Islet of Langerhans (tissue), 1 donor: ENCODE measurements at regions not wholly inside any gene's neighbourhood (a gene's known extent, or its start where the extent isn't known, plus 50 kb on each side); places are given as distances from the start of the nearest gene placed in this dataset.

ENCODE experiments used
- FAIRE-seq: peaks from one replicate; lab custom pipeline; 2011; peaks lifted over from hg19 to GRCh38; lab: Jason Lieb, UNC

DNA sequence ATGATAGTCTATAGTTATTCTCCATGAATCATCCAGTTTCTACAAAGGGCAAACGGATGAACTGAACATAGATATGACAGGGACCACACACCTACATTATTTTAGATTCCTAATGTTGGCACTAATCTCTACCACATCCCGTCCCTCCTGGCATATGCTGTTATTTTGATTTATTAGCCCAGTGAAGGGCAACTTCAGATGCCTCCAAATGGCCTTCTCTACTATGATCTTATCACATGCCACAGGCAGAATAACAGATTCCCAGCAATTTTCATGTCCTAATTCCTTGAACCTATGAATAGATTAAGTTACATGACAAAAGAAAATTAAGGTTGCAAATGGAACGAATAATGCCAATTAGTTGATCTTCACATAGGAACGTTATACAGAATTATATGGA, 474.7 kb downstream of the ANKRD7 start:
- no peak for FAIRE-seq

DNA sequence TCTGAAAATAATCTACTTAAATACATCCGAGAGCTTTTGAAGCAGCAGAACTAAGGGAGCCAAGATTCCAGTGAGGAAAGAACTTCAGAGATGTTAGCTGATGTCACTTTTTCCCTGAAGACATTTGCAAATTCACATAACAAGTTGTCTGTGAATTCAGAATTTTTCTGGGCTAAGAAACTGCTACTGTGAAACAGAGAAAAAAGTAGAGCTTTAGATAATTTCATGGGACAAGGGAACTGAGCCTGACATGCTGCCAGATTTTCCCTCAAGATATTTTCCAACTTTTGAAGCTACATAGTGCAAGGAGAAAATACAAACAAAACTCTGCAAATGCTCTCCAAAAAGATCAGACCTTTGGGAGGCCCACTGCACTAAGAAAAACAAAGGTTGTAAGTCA, 484.2 kb downstream of the ANKRD7 start:
- FAIRE-seq = no peak

DNA sequence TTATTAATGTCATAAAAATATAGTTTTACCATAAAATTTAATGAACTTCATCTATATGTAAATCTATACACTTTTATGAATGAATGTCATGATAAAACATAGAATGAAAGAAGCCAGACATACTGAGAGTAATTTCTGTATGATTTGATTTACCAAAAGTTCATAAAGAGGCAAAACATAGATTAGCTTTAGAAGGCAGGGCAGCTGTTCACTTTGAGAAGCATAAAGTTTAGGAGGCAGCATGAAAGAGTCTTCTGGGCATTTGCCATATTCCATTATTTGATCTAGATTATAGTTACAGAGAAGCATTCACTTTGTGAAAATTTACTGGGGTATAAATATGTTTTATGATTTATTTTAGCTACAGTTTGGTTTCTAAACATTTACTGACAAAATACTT, 487.2 kb downstream of the ANKRD7 start:
- no peak for FAIRE-seq

DNA sequence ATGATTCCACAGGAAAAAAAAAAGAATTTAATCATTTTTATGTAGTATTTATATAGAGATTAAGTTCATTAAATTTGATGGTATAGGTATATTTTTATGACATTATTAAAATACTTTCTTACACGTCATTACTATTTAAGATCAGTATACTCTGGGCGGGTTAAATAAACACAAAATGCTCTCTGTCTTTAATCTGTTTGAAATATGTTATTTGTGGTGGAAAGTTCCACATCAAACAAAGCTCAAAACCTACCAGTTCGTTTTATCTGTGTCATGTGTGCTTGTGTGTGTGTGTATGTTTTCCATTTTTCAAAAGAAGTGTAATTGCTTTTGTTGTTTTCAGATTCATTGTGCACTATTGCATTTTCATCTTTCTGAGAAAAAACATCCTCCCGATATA, 488.5 kb downstream of the ANKRD7 start:
- FAIRE-seq = no peak

DNA sequence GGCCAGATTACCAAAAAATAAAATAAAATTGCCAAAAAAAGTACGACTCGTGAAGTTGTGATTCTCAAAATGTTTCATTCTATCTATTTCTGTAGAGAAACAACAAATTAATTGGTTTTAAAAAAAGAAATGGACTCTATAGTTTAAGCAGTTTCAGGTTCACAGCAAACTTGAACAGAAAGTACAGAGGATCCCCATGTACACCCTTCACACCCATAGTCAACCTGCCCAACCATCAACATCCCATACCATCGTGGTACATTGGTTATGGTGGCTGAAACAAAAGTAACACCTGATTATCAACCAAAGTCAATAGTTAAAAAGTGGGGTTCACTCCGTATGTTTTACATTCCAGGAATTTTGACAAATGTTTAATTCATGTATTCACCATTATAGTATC, 496.1 kb downstream of the ANKRD7 start:
- FAIRE-seq = no peak

DNA sequence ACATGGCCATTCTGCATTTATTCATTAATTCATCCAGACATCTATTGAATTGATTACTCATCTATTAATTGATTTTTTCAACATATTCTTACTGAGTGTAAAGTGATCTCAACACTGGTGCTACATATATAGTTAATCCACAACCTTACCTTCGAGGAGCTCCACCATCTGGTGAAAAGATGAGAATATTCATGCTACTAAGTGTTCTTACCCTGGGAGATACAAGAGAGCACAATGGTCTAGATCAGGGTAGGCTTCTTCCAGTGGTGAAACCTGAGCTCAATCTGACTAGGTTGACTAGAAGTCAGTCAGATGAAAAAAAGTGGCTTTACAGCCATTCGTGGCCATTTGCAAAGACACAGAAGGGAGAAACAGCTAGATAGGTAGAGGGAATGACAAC, 507.4 kb downstream of the ANKRD7 start:
- FAIRE-seq = no peak

DNA sequence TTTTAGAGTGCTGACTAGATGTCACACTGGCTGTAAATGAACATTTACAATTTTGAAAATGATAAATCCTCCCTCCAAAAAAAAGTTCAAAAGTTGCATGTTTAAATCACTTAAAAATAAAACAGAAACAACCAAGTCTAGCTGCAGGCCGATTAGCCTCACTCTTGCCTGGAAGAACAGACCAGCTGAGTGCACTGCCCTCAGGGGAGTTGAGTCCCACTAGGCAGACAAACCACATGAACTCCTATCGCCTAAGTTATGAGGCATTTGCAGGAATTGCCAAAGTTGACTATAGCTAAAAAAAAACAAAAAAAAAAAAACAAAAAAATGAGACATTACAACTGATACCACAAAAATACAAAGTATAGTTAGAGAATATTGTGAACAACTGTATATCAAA, 510.0 kb downstream of the ANKRD7 start:
- FAIRE-seq = no peak

DNA sequence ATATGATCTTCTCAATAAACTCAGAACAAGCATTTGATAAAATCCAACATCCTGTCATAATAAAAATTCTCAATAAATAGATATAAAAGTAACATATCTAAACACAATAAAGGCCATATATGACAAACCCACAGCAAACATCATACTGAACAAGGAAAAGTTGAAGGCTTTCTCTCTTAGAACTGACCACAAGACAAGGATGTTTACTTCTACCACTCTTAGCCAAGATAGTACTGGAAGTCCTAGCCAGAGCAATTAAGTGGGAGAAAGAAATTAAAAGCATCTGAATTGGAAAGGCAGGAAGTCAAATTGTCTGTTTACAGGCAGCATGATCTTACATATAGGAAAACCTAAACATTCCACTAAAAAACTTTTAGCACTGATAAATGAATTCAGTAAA, 510.9 kb downstream of the ANKRD7 start:
- FAIRE-seq = no peak

DNA sequence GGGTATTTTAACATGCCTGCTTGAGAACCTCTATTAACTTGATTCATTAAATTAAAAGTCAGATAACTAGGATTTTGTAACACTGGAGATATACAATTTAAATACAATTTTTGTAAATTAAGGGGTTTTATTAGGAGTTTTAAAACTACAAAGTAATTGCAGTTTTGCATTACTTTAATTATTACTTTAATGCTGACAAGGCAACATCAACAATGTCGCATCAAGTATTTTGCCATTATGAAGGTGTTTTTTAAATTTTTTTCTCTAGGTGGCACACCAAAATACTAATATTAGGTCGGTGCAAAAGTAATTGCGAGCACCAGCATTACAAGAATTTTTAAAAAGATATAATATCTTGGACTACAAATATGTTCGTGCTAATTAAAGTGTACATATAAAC, 513.4 kb downstream of the ANKRD7 start:
- no peak for FAIRE-seq

DNA sequence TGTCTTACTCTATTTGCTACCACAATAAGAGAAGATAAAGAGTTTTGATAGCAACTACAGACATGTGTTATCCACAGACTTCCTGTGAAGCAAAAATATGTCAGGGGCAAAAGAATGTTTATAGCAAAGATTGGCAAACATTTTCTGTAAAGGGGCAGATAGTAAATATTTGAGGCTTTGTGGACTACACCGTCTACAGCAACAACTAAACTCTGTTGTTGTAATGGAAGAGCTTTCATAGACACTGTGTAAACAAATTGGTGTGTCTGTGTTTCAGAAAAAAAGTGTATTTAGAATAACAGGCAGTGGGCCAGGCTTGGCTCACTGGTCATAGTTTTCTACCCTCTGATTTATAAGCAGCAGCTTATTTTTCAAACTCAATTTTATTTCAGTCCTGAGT, 521.4 kb downstream of the ANKRD7 start:
- FAIRE-seq = no peak

DNA sequence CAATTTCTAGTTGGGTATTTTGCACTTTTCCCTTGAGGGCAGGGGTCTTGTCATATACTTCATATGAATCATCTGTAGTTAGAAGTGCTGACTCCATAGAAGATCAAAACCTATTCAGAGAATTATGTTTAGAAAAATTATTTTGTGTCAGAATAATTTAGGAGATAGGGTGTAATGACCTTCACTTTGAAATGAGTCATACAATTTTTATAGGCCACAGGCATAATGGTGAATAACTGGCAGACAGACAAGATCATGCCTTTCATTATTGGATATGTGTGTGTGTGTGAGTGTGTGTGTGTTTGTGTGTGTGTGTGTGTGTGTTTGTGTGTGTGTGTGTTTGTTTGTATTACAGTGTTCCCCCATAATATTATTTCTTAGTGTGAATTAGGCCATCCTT, 523.0 kb downstream of the ANKRD7 start:
- no peak for FAIRE-seq

DNA sequence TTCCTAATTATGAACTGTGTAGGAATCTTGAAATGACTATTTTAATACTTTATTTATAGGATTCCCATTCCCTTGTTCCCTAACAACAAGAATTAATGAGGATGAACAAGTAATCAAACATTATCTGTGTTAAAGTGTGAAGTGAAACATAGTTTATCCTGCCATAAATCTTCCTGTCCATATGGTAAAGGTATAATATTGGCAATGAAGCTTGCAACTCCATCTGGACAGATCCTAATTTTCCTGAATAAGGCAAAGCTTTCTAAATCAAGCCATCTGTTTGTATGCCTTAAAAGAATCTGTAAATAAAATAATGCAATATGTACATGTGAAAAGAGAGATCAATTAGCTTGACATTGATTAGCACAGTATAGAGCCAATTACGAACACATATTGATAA, 529.0 kb downstream of the ANKRD7 start:
- no peak for FAIRE-seq

DNA sequence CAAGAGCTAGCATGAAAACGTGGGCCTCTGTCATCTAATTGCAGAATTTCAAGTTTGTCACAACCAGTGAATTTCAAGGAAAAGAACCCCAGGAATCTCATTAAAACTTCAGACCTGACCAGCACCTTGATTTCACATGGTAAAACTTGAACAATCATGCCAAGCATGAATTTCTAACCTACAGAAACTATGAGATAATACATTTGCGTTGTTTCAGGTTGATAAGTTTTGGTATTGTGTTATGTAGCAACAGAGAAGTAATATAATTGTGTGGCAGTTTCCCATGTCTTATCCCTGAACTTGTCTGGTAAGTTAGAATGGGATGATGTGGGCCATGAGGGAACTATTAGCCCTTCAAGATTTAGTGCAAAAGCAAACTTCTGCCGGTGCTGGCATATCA, 530.1 kb downstream of the ANKRD7 start:
- FAIRE-seq = no peak

DNA sequence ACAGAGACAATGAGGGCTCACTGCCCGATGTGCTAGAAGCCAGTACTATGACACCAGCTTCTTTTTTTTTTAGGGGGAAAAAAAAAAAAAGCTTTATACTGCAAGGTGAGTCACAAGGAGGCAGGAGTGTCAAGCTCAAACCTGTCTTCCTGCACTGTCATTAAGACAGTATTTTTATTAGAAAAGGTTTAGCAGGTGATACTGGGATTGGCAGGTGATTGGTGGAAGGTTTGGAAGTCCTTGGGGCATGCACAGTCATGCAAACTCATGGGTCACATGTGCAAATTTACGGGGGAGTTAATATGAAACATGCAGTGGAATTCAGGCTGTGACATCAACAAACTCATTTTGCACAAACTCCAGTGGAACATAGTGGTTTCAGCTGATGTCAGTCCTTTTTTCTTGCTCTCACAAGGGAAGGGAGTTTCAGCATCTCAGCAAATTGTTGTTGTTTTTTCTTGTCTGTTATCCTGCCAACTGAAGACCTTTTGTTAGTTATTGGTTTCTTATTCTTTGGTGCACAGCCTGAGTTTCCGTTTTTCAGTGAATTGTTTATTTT, 530.6 kb downstream of the ANKRD7 start:
- FAIRE-seq = no peak

DNA sequence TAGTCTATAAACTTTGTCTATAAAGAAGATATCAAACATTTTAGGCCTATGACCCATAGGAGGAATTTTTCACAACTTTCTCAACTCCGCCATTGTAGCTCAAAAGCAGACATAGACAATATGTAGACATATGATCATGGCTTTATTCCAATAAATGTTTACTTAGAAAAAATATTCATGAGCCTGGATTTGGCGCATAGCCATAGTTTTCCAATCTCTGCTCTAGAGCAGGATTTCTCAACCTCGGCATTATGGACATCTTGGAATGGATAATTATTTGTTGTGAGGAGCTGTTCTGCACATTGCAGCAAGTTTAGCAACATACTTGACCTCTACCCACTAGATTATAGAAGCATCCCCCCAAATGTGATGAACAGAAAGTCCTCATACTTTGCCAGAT, 532.6 kb downstream of the ANKRD7 start:
- no peak for FAIRE-seq

DNA sequence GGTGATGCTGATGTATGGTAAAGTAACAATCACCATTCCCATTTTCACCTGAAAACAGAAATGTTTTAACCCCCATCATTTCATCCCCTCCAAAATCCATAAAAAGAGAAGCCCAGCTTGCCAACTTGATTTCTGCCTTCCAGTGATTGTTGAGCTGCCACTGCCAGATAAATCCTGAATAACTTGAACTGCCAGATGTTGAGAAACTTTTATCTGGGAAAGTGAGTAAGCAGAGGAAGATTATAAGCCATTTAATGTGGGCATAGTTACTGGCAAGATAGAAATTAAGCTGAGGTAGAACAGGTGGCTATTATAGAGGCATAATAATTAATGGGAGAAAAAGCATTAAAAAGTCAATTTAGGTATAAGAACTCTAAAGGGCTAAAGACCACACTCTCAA, 534.1 kb downstream of the ANKRD7 start:
- no peak for FAIRE-seq

DNA sequence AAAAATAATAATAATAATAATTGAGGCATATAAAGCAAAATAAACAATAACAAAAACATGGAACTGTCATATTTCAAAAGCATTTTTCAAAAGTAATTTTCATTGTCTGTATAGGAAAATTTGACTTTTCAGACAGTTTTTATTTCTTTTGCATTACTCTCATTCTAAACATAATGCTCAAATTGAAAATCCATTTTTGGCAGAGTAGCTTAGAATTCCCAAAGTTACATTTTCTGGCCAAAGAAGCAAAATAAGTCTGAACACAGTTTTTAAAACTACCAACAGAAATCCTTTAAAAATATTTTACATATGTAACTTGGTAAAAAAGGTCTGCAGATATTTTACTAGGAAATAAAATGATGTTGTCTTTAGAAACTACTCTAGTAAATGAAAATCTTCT, 535.4 kb downstream of the ANKRD7 start:
- FAIRE-seq = no peak

DNA sequence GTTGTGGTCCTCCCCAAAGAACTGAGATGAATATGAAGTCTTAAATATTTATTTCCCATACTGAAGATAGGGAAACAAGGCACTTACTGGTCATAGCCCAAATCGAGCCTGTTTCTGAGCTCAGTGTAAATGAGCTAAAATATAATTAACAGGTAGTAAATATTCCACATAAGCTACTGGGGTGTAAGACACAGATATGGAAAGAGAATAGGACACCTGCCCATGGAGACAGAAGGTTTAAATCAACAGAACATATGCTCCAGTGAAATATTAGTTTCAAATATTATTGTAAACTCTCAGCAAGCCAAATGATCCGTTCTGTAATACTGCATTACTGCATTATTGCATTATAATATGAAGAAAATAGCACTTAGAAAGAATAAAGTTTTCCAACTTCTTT, 537.9 kb downstream of the ANKRD7 start:
- FAIRE-seq = no peak

DNA sequence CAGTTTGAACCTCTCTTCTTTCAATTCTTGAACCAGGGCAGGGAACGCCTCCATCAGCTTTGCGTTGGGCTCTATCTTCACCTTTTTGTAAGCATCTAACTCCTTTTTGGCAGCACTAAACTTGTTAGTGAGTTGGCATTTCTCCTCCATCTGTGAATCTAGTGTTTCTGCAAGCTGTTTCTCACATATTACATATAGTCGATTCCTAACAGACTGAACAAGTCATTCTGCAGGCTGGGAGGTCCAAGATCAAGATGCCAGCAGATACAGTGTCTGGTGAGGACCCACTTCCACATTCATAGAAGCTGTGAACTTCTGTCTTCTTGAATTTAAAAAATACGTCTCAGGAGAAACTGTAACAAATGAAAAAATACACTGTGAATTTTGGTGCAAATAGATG, 539.7 kb downstream of the ANKRD7 start:
- no peak for FAIRE-seq

DNA sequence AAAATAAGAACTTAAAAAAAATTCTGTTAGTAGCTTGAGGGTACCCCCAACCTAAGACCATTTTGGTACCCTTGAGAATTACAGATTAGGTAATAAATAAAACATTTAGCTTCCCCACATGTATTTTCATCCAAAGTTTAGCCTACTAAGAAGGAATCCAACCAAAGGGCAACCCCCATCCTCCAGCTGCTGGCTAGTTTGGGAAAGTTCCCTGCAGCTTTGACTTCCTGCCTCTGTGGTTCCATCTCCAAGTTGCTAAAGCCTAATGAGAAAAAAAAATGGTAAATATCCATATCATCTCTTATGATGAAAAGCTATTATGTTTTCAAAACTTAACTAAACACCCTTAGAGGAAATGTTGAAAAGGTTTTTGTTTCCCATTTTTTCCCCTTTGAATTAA, 547.2 kb downstream of the ANKRD7 start:
- no peak for FAIRE-seq

DNA sequence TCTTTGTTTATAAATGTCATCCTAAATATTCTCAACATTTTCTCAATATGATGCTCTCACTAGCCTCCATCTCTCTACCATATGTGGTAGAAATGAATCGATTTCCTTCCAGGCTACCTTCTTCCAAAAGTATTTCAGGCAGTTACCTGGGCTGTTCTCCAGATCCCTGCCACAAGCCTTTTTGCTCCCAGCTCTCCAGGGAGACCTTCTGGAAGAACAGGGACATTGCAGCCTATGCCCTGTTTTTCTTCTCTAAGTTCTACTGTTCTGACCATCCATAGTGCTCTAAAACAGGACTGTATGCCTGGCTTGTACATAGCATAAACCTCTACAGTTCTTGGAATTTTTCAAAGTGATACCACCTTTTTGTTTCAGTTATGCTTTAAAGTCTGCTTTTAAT, 552.8 kb downstream of the ANKRD7 start:
- FAIRE-seq = no peak

DNA sequence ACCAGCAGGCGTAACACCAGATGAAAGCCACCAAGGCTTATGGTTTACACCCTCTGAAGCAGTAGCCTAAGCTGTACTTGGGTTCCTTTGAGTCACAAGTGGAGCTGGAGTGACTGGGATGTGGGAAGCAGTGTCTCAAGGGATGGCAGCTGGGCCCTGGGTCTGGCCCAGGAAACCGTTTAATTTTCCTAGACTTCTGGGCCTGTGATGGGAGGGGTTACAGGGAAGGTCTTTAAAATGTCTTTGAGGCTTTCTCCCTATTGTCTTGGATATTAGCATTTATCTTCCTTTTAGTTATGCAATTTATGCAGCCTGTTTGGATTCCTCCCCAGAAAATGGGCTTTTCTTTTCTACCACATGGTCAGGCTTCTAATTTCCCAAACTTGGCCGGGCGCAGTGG, 568.2 kb downstream of the ANKRD7 start:
- FAIRE-seq = no peak

DNA sequence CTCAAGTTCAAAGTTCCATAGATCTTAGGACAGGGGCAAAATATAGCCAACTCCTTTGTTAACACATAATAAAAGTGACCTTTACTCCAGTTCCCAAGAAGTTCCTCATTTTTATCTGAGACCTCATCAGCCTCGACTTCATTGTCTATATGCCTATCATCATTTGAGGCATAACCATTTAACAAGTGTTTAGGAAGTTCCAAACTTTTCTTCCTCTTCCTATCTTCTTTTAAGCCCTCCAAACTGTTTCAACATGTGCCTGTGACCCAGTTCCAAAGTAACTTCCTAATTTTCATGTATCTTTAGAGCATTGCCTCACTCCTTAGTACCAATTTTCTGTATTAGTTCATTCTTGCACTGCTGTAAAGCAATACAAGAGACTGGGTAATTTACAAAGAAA, 569.1 kb downstream of the ANKRD7 start:
- no peak for FAIRE-seq

DNA sequence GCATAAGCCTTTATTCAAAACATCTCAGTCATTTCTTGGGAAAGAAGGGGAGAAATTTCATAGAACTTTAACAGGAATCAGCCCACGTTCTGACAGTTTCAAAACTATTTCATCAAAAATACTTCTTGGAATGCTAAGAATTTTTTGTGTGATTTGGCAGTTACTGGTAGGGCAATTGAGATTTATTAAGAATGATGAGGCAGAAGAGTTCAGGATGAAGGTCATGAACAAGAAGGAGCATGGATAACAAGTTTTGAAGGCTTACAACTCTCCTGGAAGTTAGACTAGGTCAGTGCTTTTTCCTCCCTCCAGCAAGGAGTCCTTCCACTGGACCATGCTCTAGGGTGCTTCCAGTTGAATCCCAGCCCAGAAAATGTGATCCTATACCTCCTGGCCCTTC, 569.9 kb downstream of the ANKRD7 start:
- no peak for FAIRE-seq

DNA sequence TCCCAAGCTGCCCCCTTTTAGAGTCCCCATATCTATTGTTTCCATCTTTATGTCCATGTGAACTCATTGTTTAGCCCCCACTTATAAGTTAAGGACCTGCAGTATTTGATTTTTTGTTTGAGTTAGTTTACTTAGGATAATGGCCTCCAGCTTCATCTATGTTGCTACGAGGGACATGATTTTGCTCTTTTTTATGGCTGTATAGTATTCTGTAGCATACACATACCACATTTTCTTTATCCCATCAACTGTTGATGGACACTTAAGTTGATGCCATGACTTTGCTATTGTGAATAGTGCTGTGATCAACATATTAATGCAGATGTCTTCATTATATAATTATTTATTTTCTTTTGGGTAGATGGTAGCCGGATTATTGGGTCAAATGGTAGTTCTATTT, 576.9 kb downstream of the ANKRD7 start:
- FAIRE-seq = no peak
